Breast epithelium (tissue), 4 donors: ENCODE measurements at regions not wholly inside any gene's neighbourhood (a gene's known extent, or its start where the extent isn't known, plus 50 kb on each side); places are given as distances from the start of the nearest gene placed in this dataset.

Experiments used
- DNase-seq, 2 donors: peaks; one replicate each; pipeline ENCODE4 v3.0.0-alpha.2; 2019; ENCODE audit warnings: low spot score in 2 of 2
- H3K27ac ChIP-seq, 2 donors: fragments of 200-600 bp; sonication (generic) in 1 of 2; one replicate each; pipeline ENCODE4 v1.5.1; 2016 to 2019; ENCODE audit warnings: mild to moderate bottlenecking in 1 of 2
- H3K27me3 ChIP-seq, 2 donors: fragments of 200-600 bp; sonication (generic) in 1 of 2; one replicate each; pipeline versions ENCODE4 v1.5.1 to v1.6.0; 2017 to 2019; ENCODE audit warnings: control low read depth in 1 of 2, mild to moderate bottlenecking in 1 of 2
- H3K36me3 ChIP-seq: fragments of 200-600 bp; one replicate; pipeline ENCODE4 v1.5.1; 2019
- H3K4me1 ChIP-seq, 2 donors: fragments of 200-600 bp; sonication (generic); one replicate each; pipeline ENCODE4 v1.5.1; 2016 to 2019; ENCODE audit warnings: control low read depth in 1 of 2
- H3K4me3 ChIP-seq, 3 donors: fragments of 200-600 bp; sonication (generic); 1 replicate in 2 of 3; 2 replicates in 1 of 3; pipeline ENCODE4 v1.5.1; 2016 to 2019; ENCODE audit warnings: mild to moderate bottlenecking in 3 of 3, moderate library complexity in 2 of 3
- H3K9me3 ChIP-seq, 2 donors: fragments of 200-600 bp; sonication (generic) in 1 of 2; one replicate each; pipeline ENCODE4 v1.5.1; 2016 to 2019; ENCODE audit warnings: control low read depth in 1 of 2
- POLR2A ChIP-seq: fragments of 450-650 bp; IDR thresholded peaks from one replicate; pipeline ENCODE4 v1.6.1; 2016; ENCODE audit warnings: antibody characterized with exemption, mild to moderate bottlenecking, moderate library complexity
- POLR2AphosphoS5 ChIP-seq, 3 donors: sonication (generic); formaldehyde crosslinking; IDR thresholded peaks; one replicate each; pipeline ENCODE4 v1.6.1; 2017; ENCODE audit warnings: antibody characterized with exemption in 3 of 3
- intact Hi-C: fragments of 100-400 bp; cut with DNase I; formaldehyde crosslinking; loops from one replicate; pipeline ENCODE4 v1.15.1; 2023; ENCODE audit warnings: low total_unique reads
- TF ChIP-seq, protein P1 (sequence below), 3 donors: fragments of 450-650 bp; IDR thresholded peaks; one replicate each; pipeline ENCODE4 v1.5.1; 2016 to 2017; ENCODE audit warnings: antibody characterized with exemption in 3 of 3, mild to moderate bottlenecking in 3 of 3, moderate library complexity in 3 of 3

DNA sequence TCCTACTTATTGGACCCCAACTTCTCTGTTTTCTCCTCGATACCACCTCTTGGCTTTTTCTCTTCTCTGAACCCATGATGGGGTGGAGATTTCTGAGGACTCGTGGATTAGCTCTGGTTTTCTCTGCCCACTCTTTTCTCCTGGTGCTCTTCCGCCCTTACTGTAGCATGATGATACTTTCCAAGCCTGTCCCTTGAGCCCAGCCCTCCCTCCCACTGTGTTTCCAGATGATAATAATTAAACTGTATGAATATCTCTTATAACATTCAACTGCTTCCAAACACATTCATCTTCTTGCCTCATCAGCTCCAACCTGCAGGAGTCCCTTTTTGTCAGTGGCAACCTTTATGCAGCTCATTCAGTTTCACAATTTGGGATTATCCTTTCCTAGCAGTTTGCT, 494.2 kb upstream of the KLF4 start:
- no peaks in the 10 kb centered on the region for H3K4me1 ChIP-seq
- no peak for TF ChIP-seq POLR2A
- intact Hi-C loops = no loop called here
- H3K36me3 ChIP-seq = no peaks in the 10 kb centered on the region
- H3K9me3 ChIP-seq = no peaks in the 10 kb centered on the region
- no peak overlapping the region for H3K4me3 ChIP-seq
- H3K27ac ChIP-seq = no peak overlapping the region
- no peaks in the 10 kb centered on the region for H3K27me3 ChIP-seq
- no peak for DNase-seq

- TF ChIP-seq POLR2AphosphoS5 (IDR thresholded peaks at IDR 0.05) = no peak
- TF ChIP-seq POLR2A = no peak
- TF ChIP-seq, protein P1, sequence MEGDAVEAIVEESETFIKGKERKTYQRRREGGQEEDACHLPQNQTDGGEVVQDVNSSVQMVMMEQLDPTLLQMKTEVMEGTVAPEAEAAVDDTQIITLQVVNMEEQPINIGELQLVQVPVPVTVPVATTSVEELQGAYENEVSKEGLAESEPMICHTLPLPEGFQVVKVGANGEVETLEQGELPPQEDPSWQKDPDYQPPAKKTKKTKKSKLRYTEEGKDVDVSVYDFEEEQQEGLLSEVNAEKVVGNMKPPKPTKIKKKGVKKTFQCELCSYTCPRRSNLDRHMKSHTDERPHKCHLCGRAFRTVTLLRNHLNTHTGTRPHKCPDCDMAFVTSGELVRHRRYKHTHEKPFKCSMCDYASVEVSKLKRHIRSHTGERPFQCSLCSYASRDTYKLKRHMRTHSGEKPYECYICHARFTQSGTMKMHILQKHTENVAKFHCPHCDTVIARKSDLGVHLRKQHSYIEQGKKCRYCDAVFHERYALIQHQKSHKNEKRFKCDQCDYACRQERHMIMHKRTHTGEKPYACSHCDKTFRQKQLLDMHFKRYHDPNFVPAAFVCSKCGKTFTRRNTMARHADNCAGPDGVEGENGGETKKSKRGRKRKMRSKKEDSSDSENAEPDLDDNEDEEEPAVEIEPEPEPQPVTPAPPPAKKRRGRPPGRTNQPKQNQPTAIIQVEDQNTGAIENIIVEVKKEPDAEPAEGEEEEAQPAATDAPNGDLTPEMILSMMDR (IDR thresholded peaks at IDR 0.05) = no peak
- no peak for DNase-seq
- Histone ChIP-seq H3K4me1 (no peaks in the 10 kb centered on the region), H3K9me3 (no peaks in the 10 kb centered on the region), H3K4me3 (no peak overlapping the region), H3K36me3 (no peaks in the 10 kb centered on the region), H3K27ac (no peak overlapping the region), H3K27me3 (no peaks in the 10 kb centered on the region)
- intact Hi-C loops = no loop called here
Measured at GRCh38 chr9:107983181-107983603, 493.6 kb upstream of the KLF4 start.

- Histone ChIP-seq H3K27me3 (no peaks in the 10 kb centered on the region), H3K4me3 (no peak overlapping the region), H3K9me3 (no peaks in the 10 kb centered on the region), H3K4me1 (no peaks in the 10 kb centered on the region), H3K36me3 (no peaks in the 10 kb centered on the region), H3K27ac (no peak overlapping the region)
- intact Hi-C loops = no loop called here
- no peak for DNase-seq
- no peak for TF ChIP-seq POLR2AphosphoS5 (IDR thresholded peaks at IDR 0.05)
- no peak for TF ChIP-seq POLR2A
- TF ChIP-seq, protein P1 (IDR thresholded peaks at IDR 0.05) = no peak
Measured at GRCh38 chr9:107982745-107983144, 493.2 kb upstream of the KLF4 start.

DNA sequence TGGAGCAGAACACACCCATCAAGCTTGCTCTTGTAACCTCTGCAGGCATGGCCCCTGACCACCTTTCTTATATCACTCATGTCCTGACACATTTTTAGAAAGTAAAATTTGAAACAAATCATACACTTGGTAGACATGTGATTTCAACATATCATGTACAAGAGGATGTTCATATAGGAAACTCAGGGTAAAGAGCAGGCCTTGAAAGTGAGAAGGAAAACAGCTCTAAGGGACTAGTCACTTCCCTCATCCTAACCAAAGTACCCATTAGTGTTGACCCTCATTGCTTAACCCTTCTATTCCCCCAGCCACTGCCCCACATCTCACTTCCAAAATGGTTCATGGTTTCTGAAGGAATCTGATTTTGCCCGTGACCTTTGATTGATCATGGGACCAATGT, 492.4 kb upstream of the KLF4 start:
- Histone ChIP-seq H3K4me1 (no peaks in the 10 kb centered on the region), H3K4me3 (no peak overlapping the region), H3K9me3 (no peaks in the 10 kb centered on the region), H3K27ac (no peak overlapping the region), H3K36me3 (no peaks in the 10 kb centered on the region), H3K27me3 (no peaks in the 10 kb centered on the region)
- TF ChIP-seq, protein P1 (IDR thresholded peaks at IDR 0.05) = no peak
- no peak for TF ChIP-seq POLR2A
- no peak for TF ChIP-seq POLR2AphosphoS5 (IDR thresholded peaks at IDR 0.05)
- no peak for DNase-seq
- intact Hi-C loops = no loop called here

GRCh38 chr9:107980984-107981383, 491.4 kb upstream of the KLF4 start:
- DNase-seq = no peak
- Histone ChIP-seq H3K36me3 (no peaks in the 10 kb centered on the region), H3K4me1 (no peaks in the 10 kb centered on the region), H3K27ac (no peak overlapping the region), H3K4me3 (no peak overlapping the region), H3K9me3 (no peaks in the 10 kb centered on the region), H3K27me3 (no peaks in the 10 kb centered on the region)
- intact Hi-C loops = no loop called here
- TF ChIP-seq, protein P1 (IDR thresholded peaks at IDR 0.05) = no peak
- TF ChIP-seq POLR2A (no peak), POLR2AphosphoS5 (IDR thresholded peaks at IDR 0.05) (no peak)

DNA sequence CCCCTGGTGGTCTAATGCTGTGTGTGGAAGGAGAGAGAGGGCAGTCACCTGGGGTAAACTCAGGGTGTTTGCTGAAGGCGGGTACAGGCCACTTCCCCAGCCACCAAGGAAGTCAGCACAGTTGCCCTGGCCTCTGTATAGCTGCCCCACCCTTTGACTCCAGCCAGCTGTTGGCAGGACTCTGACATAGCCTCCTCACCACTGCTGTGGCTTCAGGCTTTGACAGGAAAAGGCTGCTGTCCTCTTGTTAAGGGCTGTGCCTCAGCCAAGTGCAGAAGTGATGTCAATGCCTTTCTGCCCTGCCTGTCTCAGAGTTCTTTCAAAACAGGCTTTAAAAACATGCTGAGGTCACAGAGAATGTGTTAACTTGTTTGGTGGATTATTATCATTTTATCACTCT, 487.2 kb upstream of the KLF4 start:
- H3K27me3 ChIP-seq = no peaks in the 10 kb centered on the region
- H3K4me3 ChIP-seq = no peak overlapping the region
- no peaks in the 10 kb centered on the region for H3K4me1 ChIP-seq
- H3K36me3 ChIP-seq = no peaks in the 10 kb centered on the region
- TF ChIP-seq POLR2A = no peak
- H3K9me3 ChIP-seq = no peaks in the 10 kb centered on the region
- no peak for DNase-seq
- no peak overlapping the region for H3K27ac ChIP-seq
- intact Hi-C loops = no loop called here
